WTC11 (cell line): ENCODE measurements at regions not wholly inside any gene's neighbourhood (a gene's known extent, or its start where the extent isn't known, plus 50 kb on each side); places are given as distances from the start of the nearest gene placed in this dataset.

Source experiments
- ATAC-seq: fragments of 200-7000 bp; cut with Tn5 transposase; 2 replicates; pipeline ENCODE4 v1.10.0; 2021; ENCODE audit warnings: mild to moderate bottlenecking, moderate library complexity
- CTCF ChIA-PET: fragments of 300-600 bp; sonication (Branson Sonifier 250); formaldehyde crosslinking; loops from one replicate; lab custom pipeline; 2021; ENCODE audit warnings: antibody characterized with exemption; lab: Charles Lee
- POLR2A ChIA-PET: fragments of 350-600 bp; sonication (Branson Sonifier 250); formaldehyde crosslinking; loops from one replicate; lab custom pipeline; 2021; ENCODE audit warnings: antibody characterized with exemption; lab: Charles Lee
- DNase-seq: peaks from one replicate; pipeline ENCODE4 v3.0.0; 2021; ENCODE audit warnings: low spot score
- H3K27ac Mint-ChIP-seq: 2 replicates; pipeline ENCODE4 v1.8.0; 2021; ENCODE audit warnings: mixed read lengths
- H3K27me3 Mint-ChIP-seq: 2 replicates; pipeline ENCODE4 v1.8.0; 2021; ENCODE audit warnings: low read depth, mild to moderate bottlenecking, moderate library complexity, mixed read lengths
- H3K36me3 Mint-ChIP-seq: 2 replicates; pipeline ENCODE4 v1.8.0; 2021; ENCODE audit warnings: mixed read lengths
- H3K4me1 Mint-ChIP-seq: 2 replicates; pipeline ENCODE4 v1.8.0; 2022; ENCODE audit warnings: mixed read lengths
- H3K4me3 Mint-ChIP-seq: 2 replicates; pipeline ENCODE4 v1.8.0; 2021; ENCODE audit warnings: mild to moderate bottlenecking, moderate library complexity, mixed read lengths
- H3K9me3 Mint-ChIP-seq: 2 replicates; pipeline ENCODE4 v1.8.0; 2021; ENCODE audit warnings: mixed read lengths
- ATF1 ChIP-seq: sonication (generic); formaldehyde crosslinking; IDR thresholded peaks from 2 replicates; pipeline ENCODE4 v1.8.1; 2023; ENCODE audit warnings: mild to moderate bottlenecking, moderate library complexity, missing genetic modification reagents
- ATF2 ChIP-seq: sonication (generic); formaldehyde crosslinking; IDR thresholded peaks from 2 replicates; pipeline ENCODE4 v1.8.1; 2022; ENCODE audit warnings: low read depth, missing genetic modification reagents, borderline replicate concordance
- CBFB ChIP-seq: sonication (generic); formaldehyde crosslinking; IDR thresholded peaks from 2 replicates; pipeline ENCODE4 v1.8.1; 2022; ENCODE audit warnings: mild to moderate bottlenecking, low read depth, missing genetic modification reagents
- CREM ChIP-seq: sonication (generic); formaldehyde crosslinking; IDR thresholded peaks from 2 replicates; pipeline ENCODE4 v1.8.1; 2022; ENCODE audit warnings: mild to moderate bottlenecking, missing genetic modification reagents, moderate library complexity
- ERG ChIP-seq: fragments of 250-450 bp; sonication (Bioruptor Pico); IDR thresholded peaks from 2 replicates; pipeline ENCODE4 v1.8.0; 2021; ENCODE audit warnings: mild to moderate bottlenecking
- ESRRA ChIP-seq: sonication (generic); formaldehyde crosslinking; IDR thresholded peaks from 2 replicates; pipeline ENCODE4 v1.8.1; 2022; ENCODE audit warnings: mild to moderate bottlenecking, missing genetic modification reagents, borderline replicate concordance
- FOXK1 ChIP-seq: sonication (generic); formaldehyde crosslinking; IDR thresholded peaks from 2 replicates; pipeline ENCODE4 v1.8.0; 2022; ENCODE audit warnings: mild to moderate bottlenecking, moderate library complexity, missing genetic modification reagents
- FOXP4 ChIP-seq: sonication (generic); formaldehyde crosslinking; IDR thresholded peaks from 2 replicates; pipeline ENCODE4 v1.8.0; 2022; ENCODE audit warnings: mild to moderate bottlenecking, missing genetic modification reagents
- GTF2I ChIP-seq: fragments of 250-450 bp; sonication (Bioruptor Pico); conservative IDR thresholded peaks from 2 replicates; pipeline ENCODE4 v1.4.0; 2021; ENCODE audit warnings: mild to moderate bottlenecking
- HMGXB4 ChIP-seq: sonication (generic); formaldehyde crosslinking; IDR thresholded peaks from 2 replicates; pipeline ENCODE4 v1.8.1; 2023; ENCODE audit warnings: mild to moderate bottlenecking, moderate library complexity, missing genetic modification reagents
- IRF1 ChIP-seq: sonication (generic); formaldehyde crosslinking; IDR thresholded peaks from 2 replicates; pipeline ENCODE4 v1.8.0; 2023; ENCODE audit warnings: missing genetic modification reagents
- MXD4 ChIP-seq: fragments of 250-450 bp; sonication (Bioruptor Pico); IDR thresholded peaks from 2 replicates; pipeline ENCODE4 v1.8.0; 2021; ENCODE audit warnings: mild to moderate bottlenecking, moderate library complexity, borderline replicate concordance
- NFE2L1 ChIP-seq: sonication (generic); formaldehyde crosslinking; IDR thresholded peaks from 2 replicates; pipeline ENCODE4 v1.8.1; 2023; ENCODE audit warnings: missing genetic modification reagents
- NR2C2 ChIP-seq: sonication (generic); formaldehyde crosslinking; IDR thresholded peaks from 2 replicates; pipeline ENCODE4 v1.8.0; 2022; ENCODE audit warnings: mild to moderate bottlenecking, missing genetic modification reagents
- PREB ChIP-seq: sonication (generic); formaldehyde crosslinking; IDR thresholded peaks from 2 replicates; pipeline ENCODE4 v1.8.1; 2022; ENCODE audit warnings: mild to moderate bottlenecking, missing genetic modification reagents, moderate library complexity, borderline replicate concordance
- PRRX2 ChIP-seq: fragments of 250-450 bp; sonication (Bioruptor Pico); IDR thresholded peaks from 2 replicates; pipeline ENCODE4 v1.8.0; 2021; ENCODE audit warnings: mild to moderate bottlenecking
- RELA ChIP-seq: sonication (generic); formaldehyde crosslinking; IDR thresholded peaks from 2 replicates; pipeline ENCODE4 v1.8.1; 2022; ENCODE audit warnings: missing genetic modification reagents, mild to moderate bottlenecking, borderline replicate concordance
- SOX15 ChIP-seq: fragments of 250-450 bp; sonication (Bioruptor Pico); IDR thresholded peaks from 2 replicates; pipeline ENCODE4 v1.9.0; 2021; ENCODE audit warnings: mild to moderate bottlenecking
- TP53 ChIP-seq: sonication (generic); formaldehyde crosslinking; IDR thresholded peaks from 2 replicates; pipeline ENCODE4 v1.8.1; 2023; ENCODE audit warnings: mild to moderate bottlenecking, missing genetic modification reagents
- ZNF121 ChIP-seq: sonication (generic); formaldehyde crosslinking; IDR thresholded peaks from 2 replicates; pipeline ENCODE4 v1.8.0; 2023; ENCODE audit warnings: missing genetic modification reagents
- ZSCAN18 ChIP-seq: fragments of 250-450 bp; sonication (Bioruptor Pico); IDR thresholded peaks from 2 replicates; pipeline ENCODE4 v2.1.2; 2022; ENCODE audit warnings: mild to moderate bottlenecking, moderate library complexity

- TF ChIP-seq FOXK1 (CRISPR knock-in tag) (no peak), GTF2I (CRISPR knock-in tag) (no peak), SOX15 (no peak), FOXP4 (no peak), ZSCAN18 (no peak)
Observed at GRCh38 chr11:70605846-70606245, 207.5 kb downstream of the CTTN start (continued).

GRCh38 chr11:70606248-70606950 lies 208.1 kb downstream of the CTTN start:
- H3K27me3 Mint-ChIP-seq, result no peaks in the 10 kb centered on the region
- no peak overlapping the region for H3K27ac Mint-ChIP-seq
- no peaks in the 10 kb centered on the region for H3K9me3 Mint-ChIP-seq
- POLR2A ChIA-PET, result no interaction called here
- no peaks in the 10 kb centered on the region for H3K36me3 Mint-ChIP-seq
- ATAC-seq (no peak), DNase-seq (no peak)
- peaks cover 62% of the 10 kb centered on the region for H3K4me1 Mint-ChIP-seq
- H3K4me3 Mint-ChIP-seq, result no peak overlapping the region
- TF ChIP-seq ZNF121 (CRISPR knock-in tag) (peak; percentile 67; the same call in 1 of the 2 replicates), ATF1 (CRISPR knock-in tag) (no peak)
- CTCF ChIA-PET, result interaction anchor here (1.0 to 1.2 kb wide), 2 partner anchors 95 to 150 kb away, joined by 3 to 5 read pairs; no protein-coding TSS in a partner anchor

GRCh38 chr11:70606951-70607330 lies 208.6 kb downstream of the CTTN start:
- Mint-ChIP-seq H3K4me3 (no peak overlapping the region), H3K36me3 (no peaks in the 10 kb centered on the region), H3K4me1 (peaks cover 64% of the 10 kb centered on the region), H3K27ac (no peak overlapping the region), H3K9me3 (no peaks in the 10 kb centered on the region), H3K27me3 (no peaks in the 10 kb centered on the region)
- ChIA-PET CTCF (no interaction called here), POLR2A (no interaction called here)
- ATAC-seq, result no peak
- DNase-seq, result no peak
- no peak for TF ChIP-seq RELA
- TF ChIP-seq CBFB (CRISPR knock-in tag), result no peak
- TF ChIP-seq CREM, result no peak
- no peak for TF ChIP-seq NFE2L1 (CRISPR knock-in tag)
- TF ChIP-seq PREB (CRISPR knock-in tag), result no peak

GRCh38 chr11:70607561-70607960 lies 209.2 kb downstream of the CTTN start:
- peaks cover 64% of the 10 kb centered on the region for H3K4me1 Mint-ChIP-seq
- DNase-seq (no peak), ATAC-seq (no peak)
- H3K9me3 Mint-ChIP-seq, result no peaks in the 10 kb centered on the region
- no peaks in the 10 kb centered on the region for H3K36me3 Mint-ChIP-seq
- H3K27me3 Mint-ChIP-seq, result no peaks in the 10 kb centered on the region
- CTCF ChIA-PET, result interaction anchor here (1.7 kb wide), 1 partner anchor 39 kb away, joined by 6 read pairs; no protein-coding TSS in a partner anchor
- H3K4me3 Mint-ChIP-seq, result no peak overlapping the region
- POLR2A ChIA-PET, result no interaction called here
- no peak overlapping the region for H3K27ac Mint-ChIP-seq
- TF ChIP-seq NR2C2, result no peak
- no peak for TF ChIP-seq IRF1 (CRISPR knock-in tag)
- no peak for TF ChIP-seq ZNF121 (CRISPR knock-in tag)
- TF ChIP-seq GTF2I (CRISPR knock-in tag), result no peak
- TF ChIP-seq ESRRA, result no peak
- TF ChIP-seq MXD4 (CRISPR knock-in tag), result no peak
- TF ChIP-seq PRRX2, result no peak
- no peak for TF ChIP-seq TP53 (CRISPR knock-in tag)
- no peak for TF ChIP-seq ERG (CRISPR knock-in tag)
- TF ChIP-seq HMGXB4 (CRISPR knock-in tag), result no peak
- TF ChIP-seq ATF2 (CRISPR knock-in tag), result no peak
